Body of pancreas (tissue), 4 donors: ENCODE measurements at regions not wholly inside any gene's neighbourhood (a gene's known extent, or its start where the extent isn't known, plus 50 kb on each side); places are given as distances from the start of the nearest gene placed in this dataset.

Source experiments
- POLR2A ChIP-seq, 3 donors: fragments of 450-650 bp; IDR thresholded peaks; one replicate each; pipeline ENCODE4 v1.6.1; 2016; ENCODE audit warnings: antibody characterized with exemption in 3 of 3, mild to moderate bottlenecking in 2 of 3
- TF ChIP-seq, protein P1 (sequence below), 7 experiments: fragments of 450-650 bp in 4 of 7; fragments of 200-600 bp in 3 of 7; sonication (generic) in 3 of 7; IDR thresholded peaks; one replicate each; pipeline ENCODE4 v1.5.1; 2016 to 2019; ENCODE audit warnings: antibody characterized with exemption in 7 of 7

DNA sequence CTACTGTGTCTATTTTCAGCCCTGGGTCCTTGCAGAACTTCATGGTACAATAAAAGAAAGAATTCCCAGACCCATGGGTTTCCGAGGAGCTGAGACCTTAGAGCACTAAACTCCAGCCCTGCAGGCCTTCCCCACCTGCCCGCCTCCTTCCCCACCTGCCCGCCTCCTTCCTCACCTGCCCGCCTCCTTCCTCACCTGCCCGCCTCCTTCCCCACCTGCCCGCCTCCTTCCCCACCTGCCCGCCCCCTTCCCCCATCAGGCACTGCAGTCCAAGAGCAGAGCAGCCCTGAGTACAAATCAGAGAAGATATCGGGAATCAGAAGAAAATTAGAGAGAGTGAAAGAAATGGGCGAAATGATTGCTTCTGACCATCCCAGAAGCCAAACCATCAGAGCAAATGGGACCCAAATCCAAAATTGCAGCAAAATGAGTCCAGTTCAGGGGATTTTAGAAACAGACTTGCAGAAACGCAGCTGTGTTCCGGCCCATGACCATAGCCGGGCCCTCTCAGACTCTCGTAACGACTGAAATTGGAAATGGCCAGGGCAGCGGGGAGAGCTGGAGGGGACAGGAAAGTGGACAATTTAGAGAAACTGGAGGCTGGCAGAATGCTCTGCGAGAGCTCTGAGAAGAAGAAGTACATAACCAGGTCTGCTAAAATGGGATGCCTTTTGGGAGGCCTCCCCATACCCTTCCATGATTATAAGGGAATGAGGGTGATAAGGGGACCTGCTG, 568.4 kb downstream of the TCERG1L start:
- TF ChIP-seq, protein P1, sequence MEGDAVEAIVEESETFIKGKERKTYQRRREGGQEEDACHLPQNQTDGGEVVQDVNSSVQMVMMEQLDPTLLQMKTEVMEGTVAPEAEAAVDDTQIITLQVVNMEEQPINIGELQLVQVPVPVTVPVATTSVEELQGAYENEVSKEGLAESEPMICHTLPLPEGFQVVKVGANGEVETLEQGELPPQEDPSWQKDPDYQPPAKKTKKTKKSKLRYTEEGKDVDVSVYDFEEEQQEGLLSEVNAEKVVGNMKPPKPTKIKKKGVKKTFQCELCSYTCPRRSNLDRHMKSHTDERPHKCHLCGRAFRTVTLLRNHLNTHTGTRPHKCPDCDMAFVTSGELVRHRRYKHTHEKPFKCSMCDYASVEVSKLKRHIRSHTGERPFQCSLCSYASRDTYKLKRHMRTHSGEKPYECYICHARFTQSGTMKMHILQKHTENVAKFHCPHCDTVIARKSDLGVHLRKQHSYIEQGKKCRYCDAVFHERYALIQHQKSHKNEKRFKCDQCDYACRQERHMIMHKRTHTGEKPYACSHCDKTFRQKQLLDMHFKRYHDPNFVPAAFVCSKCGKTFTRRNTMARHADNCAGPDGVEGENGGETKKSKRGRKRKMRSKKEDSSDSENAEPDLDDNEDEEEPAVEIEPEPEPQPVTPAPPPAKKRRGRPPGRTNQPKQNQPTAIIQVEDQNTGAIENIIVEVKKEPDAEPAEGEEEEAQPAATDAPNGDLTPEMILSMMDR (IDR thresholded peaks at IDR 0.05) = no peak
- no peak for TF ChIP-seq POLR2A (IDR thresholded peaks at IDR 0.05)
